ENCODE measurements at regions not wholly inside any gene's neighbourhood (a gene's known extent, or its start where the extent isn't known, plus 50 kb on each side); places are given as distances from the start of the nearest gene placed in this dataset.

GRCh38 chr2:212638694-212639093 is 100.1 kb upstream of the ERBB4 start:
- no CpG with 5 or more reads among the region's 2 CpGs for WGBS (ENCODE audit: insufficient coverage, insufficient read length)
- Histone ChIP-seq H3K9me3 (ENCODE audit: control insufficient read depth, insufficient read depth, low read length) (no peaks in the 10 kb centered on the region), H3K4me1 (ENCODE audit: control insufficient read depth, insufficient read depth, low read length) (no peaks in the 10 kb centered on the region), H3K27me3 (ENCODE audit: control insufficient read depth, insufficient read depth, low read length) (no peaks in the 10 kb centered on the region), H3K4me3 (ENCODE audit: low read length) (no peak overlapping the region), H3K36me3 (ENCODE audit: control insufficient read depth, insufficient read depth, low read length) (no peaks in the 10 kb centered on the region), H3K27ac (ENCODE audit: low read length) (no peak overlapping the region)
- DNase-seq (ENCODE audit: low read depth, low spot score) = no peak

- no peaks in the 10 kb centered on the region for H3K36me3 ChIP-seq (ENCODE audit: control insufficient read depth, insufficient read depth, low read length)
- H3K4me1 ChIP-seq (ENCODE audit: control insufficient read depth, insufficient read depth, low read length) = no peaks in the 10 kb centered on the region
- H3K4me3 ChIP-seq (ENCODE audit: low read length) = no peak overlapping the region
- no CpG with 5 or more reads among the region's 1 CpG for WGBS (ENCODE audit: insufficient coverage, insufficient read length)
- H3K27me3 ChIP-seq (ENCODE audit: control insufficient read depth, insufficient read depth, low read length) = no peaks in the 10 kb centered on the region
- no peak for DNase-seq (ENCODE audit: low read depth, low spot score)
- no peaks in the 10 kb centered on the region for H3K9me3 ChIP-seq (ENCODE audit: control insufficient read depth, insufficient read depth, low read length)
- no peak overlapping the region for H3K27ac ChIP-seq (ENCODE audit: low read length)
These were observed 90.0 kb upstream of the ERBB4 start for GRCh38 chr2:212628586-212628985.

GRCh38 chr2:212626371-212626918 is 87.8 kb upstream of the ERBB4 start:
- DNase-seq (ENCODE audit: low read depth, low spot score) = no peak
- Histone ChIP-seq H3K27me3 (ENCODE audit: control insufficient read depth, insufficient read depth, low read length) (no peaks in the 10 kb centered on the region), H3K9me3 (ENCODE audit: control insufficient read depth, insufficient read depth, low read length) (no peaks in the 10 kb centered on the region), H3K36me3 (ENCODE audit: control insufficient read depth, insufficient read depth, low read length) (no peaks in the 10 kb centered on the region), H3K4me1 (ENCODE audit: control insufficient read depth, insufficient read depth, low read length) (no peaks in the 10 kb centered on the region), H3K27ac (ENCODE audit: low read length) (no peak overlapping the region), H3K4me3 (ENCODE audit: low read length) (no peak overlapping the region)
- WGBS (ENCODE audit: insufficient coverage, insufficient read length) = no CpG with 5 or more reads among the region's 5 CpGs

- Histone ChIP-seq H3K4me1 (ENCODE audit: control insufficient read depth, insufficient read depth, low read length) (no peaks in the 10 kb centered on the region), H3K36me3 (ENCODE audit: control insufficient read depth, insufficient read depth, low read length) (no peaks in the 10 kb centered on the region), H3K4me3 (ENCODE audit: low read length) (no peak overlapping the region), H3K27ac (ENCODE audit: low read length) (no peak overlapping the region), H3K9me3 (ENCODE audit: control insufficient read depth, insufficient read depth, low read length) (no peaks in the 10 kb centered on the region), H3K27me3 (ENCODE audit: control insufficient read depth, insufficient read depth, low read length) (no peaks in the 10 kb centered on the region)
- DNase-seq (ENCODE audit: low read depth, low spot score) = no peak
- WGBS (ENCODE audit: insufficient coverage, insufficient read length) = no CpG with 5 or more reads among the region's 1 CpG
These were observed 81.4 kb upstream of the ERBB4 start for GRCh38 chr2:212619954-212620353.

GRCh38 chr2:212618636-212619035 is 80.0 kb upstream of the ERBB4 start:
- H3K4me1 ChIP-seq (ENCODE audit: control insufficient read depth, insufficient read depth, low read length) = no peaks in the 10 kb centered on the region
- no peak overlapping the region for H3K4me3 ChIP-seq (ENCODE audit: low read length)
- H3K9me3 ChIP-seq (ENCODE audit: control insufficient read depth, insufficient read depth, low read length) = no peaks in the 10 kb centered on the region
- H3K27ac ChIP-seq (ENCODE audit: low read length) = no peak overlapping the region
- no CpG with 5 or more reads among the region's 2 CpGs for WGBS (ENCODE audit: insufficient coverage, insufficient read length)
- DNase-seq (ENCODE audit: low read depth, low spot score) = no peak
- H3K27me3 ChIP-seq (ENCODE audit: control insufficient read depth, insufficient read depth, low read length) = no peaks in the 10 kb centered on the region
- no peaks in the 10 kb centered on the region for H3K36me3 ChIP-seq (ENCODE audit: control insufficient read depth, insufficient read depth, low read length)

- H3K4me3 ChIP-seq (ENCODE audit: low read length) = no peak overlapping the region
- whole genome bisulfite sequencing (ENCODE audit: insufficient coverage, insufficient read length) = no CpG with 5 or more reads among the region's 3 CpGs
- no peak for DNase-seq (ENCODE audit: low read depth, low spot score)
- H3K27me3 ChIP-seq (ENCODE audit: control insufficient read depth, insufficient read depth, low read length) = no peaks in the 10 kb centered on the region
- no peaks in the 10 kb centered on the region for H3K4me1 ChIP-seq (ENCODE audit: control insufficient read depth, insufficient read depth, low read length)
- no peaks in the 10 kb centered on the region for H3K36me3 ChIP-seq (ENCODE audit: control insufficient read depth, insufficient read depth, low read length)
- no peak overlapping the region for H3K27ac ChIP-seq (ENCODE audit: low read length)
- no peaks in the 10 kb centered on the region for H3K9me3 ChIP-seq (ENCODE audit: control insufficient read depth, insufficient read depth, low read length)
These were observed 72.3 kb upstream of the ERBB4 start for GRCh38 chr2:212610872-212611425.

- Histone ChIP-seq H3K27me3 (ENCODE audit: control insufficient read depth, insufficient read depth, low read length) (no peaks in the 10 kb centered on the region), H3K27ac (ENCODE audit: low read length) (no peak overlapping the region), H3K9me3 (ENCODE audit: control insufficient read depth, insufficient read depth, low read length) (no peaks in the 10 kb centered on the region), H3K4me1 (ENCODE audit: control insufficient read depth, insufficient read depth, low read length) (no peaks in the 10 kb centered on the region), H3K36me3 (ENCODE audit: control insufficient read depth, insufficient read depth, low read length) (no peaks in the 10 kb centered on the region), H3K4me3 (ENCODE audit: low read length) (no peak overlapping the region)
- no peak for DNase-seq (ENCODE audit: low read depth, low spot score)
- WGBS (ENCODE audit: insufficient coverage, insufficient read length) = no CpG with 5 or more reads among the region's 3 CpGs
These were observed 70.9 kb upstream of the ERBB4 start for GRCh38 chr2:212609479-212609878.

- H3K4me1 ChIP-seq (ENCODE audit: control insufficient read depth, insufficient read depth, low read length) = no peaks in the 10 kb centered on the region
- H3K27ac ChIP-seq (ENCODE audit: low read length) = no peak overlapping the region
- H3K9me3 ChIP-seq (ENCODE audit: control insufficient read depth, insufficient read depth, low read length) = no peaks in the 10 kb centered on the region
- DNase-seq (ENCODE audit: low read depth, low spot score) = no peak
- no peaks in the 10 kb centered on the region for H3K36me3 ChIP-seq (ENCODE audit: control insufficient read depth, insufficient read depth, low read length)
- no peak overlapping the region for H3K4me3 ChIP-seq (ENCODE audit: low read length)
- no peaks in the 10 kb centered on the region for H3K27me3 ChIP-seq (ENCODE audit: control insufficient read depth, insufficient read depth, low read length)
- WGBS (ENCODE audit: insufficient coverage, insufficient read length) = no CpG with 5 or more reads among the region's 2 CpGs
These were observed 68.5 kb upstream of the ERBB4 start for GRCh38 chr2:212607080-212607479.

GRCh38 chr2:212606232-212606631 is 67.6 kb upstream of the ERBB4 start:
- H3K9me3 ChIP-seq (ENCODE audit: control insufficient read depth, insufficient read depth, low read length) = no peaks in the 10 kb centered on the region
- no peak for DNase-seq (ENCODE audit: low read depth, low spot score)
- no CpG with 5 or more reads among the region's 1 CpG for WGBS (ENCODE audit: insufficient coverage, insufficient read length)
- H3K27me3 ChIP-seq (ENCODE audit: control insufficient read depth, insufficient read depth, low read length) = no peaks in the 10 kb centered on the region
- no peak overlapping the region for H3K4me3 ChIP-seq (ENCODE audit: low read length)
- no peaks in the 10 kb centered on the region for H3K36me3 ChIP-seq (ENCODE audit: control insufficient read depth, insufficient read depth, low read length)
- no peaks in the 10 kb centered on the region for H3K4me1 ChIP-seq (ENCODE audit: control insufficient read depth, insufficient read depth, low read length)
- H3K27ac ChIP-seq (ENCODE audit: low read length) = no peak overlapping the region

- WGBS (ENCODE audit: insufficient coverage, insufficient read length) = no CpG with 5 or more reads among the region's 3 CpGs
- Histone ChIP-seq H3K27me3 (ENCODE audit: control insufficient read depth, insufficient read depth, low read length) (no peaks in the 10 kb centered on the region), H3K4me3 (ENCODE audit: low read length) (no peak overlapping the region), H3K4me1 (ENCODE audit: control insufficient read depth, insufficient read depth, low read length) (no peaks in the 10 kb centered on the region), H3K27ac (ENCODE audit: low read length) (no peak overlapping the region), H3K9me3 (ENCODE audit: control insufficient read depth, insufficient read depth, low read length) (no peaks in the 10 kb centered on the region), H3K36me3 (ENCODE audit: control insufficient read depth, insufficient read depth, low read length) (no peaks in the 10 kb centered on the region)
- DNase-seq (ENCODE audit: low read depth, low spot score) = no peak
These were observed 58.1 kb upstream of the ERBB4 start for GRCh38 chr2:212596688-212597087.

- Histone ChIP-seq H3K4me1 (ENCODE audit: control insufficient read depth, insufficient read depth, low read length) (no peaks in the 10 kb centered on the region), H3K27me3 (ENCODE audit: control insufficient read depth, insufficient read depth, low read length) (no peaks in the 10 kb centered on the region), H3K27ac (ENCODE audit: low read length) (no peak overlapping the region), H3K9me3 (ENCODE audit: control insufficient read depth, insufficient read depth, low read length) (no peaks in the 10 kb centered on the region), H3K4me3 (ENCODE audit: low read length) (no peak overlapping the region), H3K36me3 (ENCODE audit: control insufficient read depth, insufficient read depth, low read length) (no peaks in the 10 kb centered on the region)
- no peak for DNase-seq (ENCODE audit: low read depth, low spot score)
- no CpG with 5 or more reads among the region's 3 CpGs for WGBS (ENCODE audit: insufficient coverage, insufficient read length)
These were observed 57.7 kb upstream of the ERBB4 start for GRCh38 chr2:212596276-212596675.

Measured in iPS DF 6.9 (cell line).